ENCODE measurements at regions not wholly inside any gene's neighbourhood (a gene's known extent, or its start where the extent isn't known, plus 50 kb on each side); places are given as distances from the start of the nearest gene placed in this dataset.

DNA sequence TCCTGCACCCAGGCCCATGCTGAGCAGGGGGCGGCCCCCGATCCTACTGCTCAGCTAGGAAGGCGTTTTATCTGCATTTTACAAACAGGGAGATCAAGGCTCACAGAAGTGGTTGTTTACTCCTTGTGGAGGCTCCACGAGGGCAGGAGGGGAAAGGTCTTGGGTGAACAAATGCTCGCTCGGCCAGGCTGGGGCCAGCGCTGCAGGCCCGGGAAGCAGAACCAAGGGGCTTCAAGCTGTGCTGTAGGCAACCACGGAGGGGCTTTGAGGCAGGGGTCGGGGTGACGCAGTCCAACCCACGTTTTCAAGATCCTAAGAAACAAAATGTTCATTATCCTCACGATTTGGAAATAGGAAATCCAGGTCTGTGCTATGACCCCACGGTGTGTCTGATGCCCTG is 125.8 kb downstream of the HMX1 start:
- ChIA-PET POLR2A (no interaction called here), CTCF (no interaction called here)
- TF ChIP-seq TARDBP (IDR thresholded peaks at IDR 0.05), result no peak
- no peak for TF ChIP-seq LEF1 (IDR thresholded peaks at IDR 0.05; ENCODE audit: borderline replicate concordance)
- no peak for TF ChIP-seq L3MBTL2 (conservative IDR thresholded peaks at IDR 0.05)
- TF ChIP-seq SUZ12 (IDR thresholded peaks at IDR 0.05), result no peak
- no peak for TF ChIP-seq ARNT (IDR thresholded peaks at IDR 0.05)
- no peak for DNase-seq (ENCODE audit: extremely low spot score)

DNA sequence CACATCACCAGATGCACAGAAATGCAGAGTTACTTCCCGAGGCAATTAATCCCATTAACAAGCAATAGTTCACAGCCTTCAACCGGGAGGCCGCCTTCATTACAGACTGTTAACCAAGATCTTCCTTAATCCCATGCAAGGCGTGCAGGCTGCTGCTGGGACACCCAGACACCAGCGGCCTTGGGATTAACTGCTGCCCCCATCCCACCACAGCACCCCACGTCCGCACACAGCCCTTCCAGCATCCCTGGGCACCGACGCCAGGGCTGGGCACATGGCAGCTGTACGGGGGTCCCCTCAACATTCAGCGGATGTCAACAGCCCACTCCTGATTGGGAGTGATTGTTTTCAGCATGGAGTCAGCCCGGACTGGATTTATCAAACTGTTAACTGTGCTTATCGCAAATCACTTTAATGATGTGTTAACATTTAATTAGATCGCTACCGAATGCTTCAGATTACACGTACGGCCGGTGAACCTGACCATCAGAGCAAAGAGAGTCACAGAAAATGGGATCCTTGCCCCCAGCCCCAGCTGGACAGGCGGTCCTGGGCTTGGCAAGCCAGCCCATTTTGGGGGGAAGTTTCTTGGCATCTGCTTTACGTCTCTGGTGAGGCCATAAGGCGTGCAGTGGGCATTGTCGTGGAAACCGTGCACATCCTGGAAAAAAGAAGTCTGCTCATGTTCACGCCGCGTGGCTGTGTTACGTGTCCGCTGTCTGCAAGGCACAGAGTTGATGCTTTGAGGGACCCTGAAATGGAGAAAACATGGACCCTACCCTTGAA is 126.4 kb downstream of the HMX1 start:
- ChIA-PET POLR2A (no interaction called here), CTCF (no interaction called here)
- DNase-seq (ENCODE audit: extremely low spot score), result no peak
- TF ChIP-seq ELF4 (IDR thresholded peaks at IDR 0.05) (no peak), SUZ12 (IDR thresholded peaks at IDR 0.05) (no peak), TARDBP (IDR thresholded peaks at IDR 0.05) (no peak), SP1 (IDR thresholded peaks at IDR 0.05) (no peak), BHLHE40 (IDR thresholded peaks at IDR 0.05; ENCODE audit: borderline replicate concordance) (no peak), FOXA1 (IDR thresholded peaks at IDR 0.05) (no peak), CTBP1 (IDR thresholded peaks at IDR 0.05; ENCODE audit: borderline replicate concordance) (no peak), ZNF384 (IDR thresholded peaks at IDR 0.05) (no peak), FOXM1 (IDR thresholded peaks at IDR 0.05; ENCODE audit: borderline replicate concordance) (no peak), FOXK2 (IDR thresholded peaks at IDR 0.05) (no peak), ARNT (IDR thresholded peaks at IDR 0.05) (no peak), LEF1 (IDR thresholded peaks at IDR 0.05; ENCODE audit: borderline replicate concordance) (no peak), L3MBTL2 (conservative IDR thresholded peaks at IDR 0.05) (no peak)
- TF ChIP-seq, protein P1, sequence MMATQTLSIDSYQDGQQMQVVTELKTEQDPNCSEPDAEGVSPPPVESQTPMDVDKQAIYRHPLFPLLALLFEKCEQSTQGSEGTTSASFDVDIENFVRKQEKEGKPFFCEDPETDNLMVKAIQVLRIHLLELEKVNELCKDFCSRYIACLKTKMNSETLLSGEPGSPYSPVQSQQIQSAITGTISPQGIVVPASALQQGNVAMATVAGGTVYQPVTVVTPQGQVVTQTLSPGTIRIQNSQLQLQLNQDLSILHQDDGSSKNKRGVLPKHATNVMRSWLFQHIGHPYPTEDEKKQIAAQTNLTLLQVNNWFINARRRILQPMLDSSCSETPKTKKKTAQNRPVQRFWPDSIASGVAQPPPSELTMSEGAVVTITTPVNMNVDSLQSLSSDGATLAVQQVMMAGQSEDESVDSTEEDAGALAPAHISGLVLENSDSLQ (IDR thresholded peaks at IDR 0.05), result no peak

DNA sequence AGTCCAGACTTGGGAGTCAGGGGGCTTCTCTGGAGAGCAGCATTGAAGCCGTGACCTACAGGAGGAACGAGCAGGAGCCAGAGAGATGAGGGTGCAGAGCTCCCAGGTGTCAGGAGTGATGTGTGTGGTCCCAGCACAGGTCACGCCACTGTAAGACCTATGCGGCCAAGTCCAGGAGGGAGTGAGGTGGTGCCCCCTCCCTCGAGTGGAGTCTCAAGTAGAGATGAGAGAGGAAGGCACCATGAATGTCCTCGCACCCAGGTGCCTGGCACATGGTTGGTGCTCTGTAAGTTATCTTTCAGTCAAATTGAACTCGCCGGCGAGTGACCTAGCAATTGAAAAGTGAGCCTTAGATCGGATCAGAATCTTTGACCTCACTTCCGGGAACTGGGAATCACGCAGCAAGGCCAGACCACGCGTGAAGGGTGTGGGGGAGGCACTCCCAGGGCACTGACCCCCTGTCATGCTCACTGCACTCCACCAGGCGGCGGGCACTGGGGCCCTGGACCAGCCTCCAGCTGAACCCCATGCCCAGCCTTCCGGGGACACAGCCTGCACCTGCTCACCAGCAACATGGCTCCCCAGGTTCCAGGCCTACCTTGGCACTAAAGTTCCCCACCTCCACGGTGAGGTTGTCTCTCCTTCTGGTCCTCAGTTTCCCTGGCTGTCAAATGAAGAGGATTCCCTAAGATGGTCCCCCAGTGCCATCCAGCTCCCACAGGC is 127.4 kb downstream of the HMX1 start:
- no peak for TF ChIP-seq ELF4 (IDR thresholded peaks at IDR 0.05)
- TF ChIP-seq, protein P1 (IDR thresholded peaks at IDR 0.05), result no peak
- TF ChIP-seq CTBP1 (IDR thresholded peaks at IDR 0.05; ENCODE audit: borderline replicate concordance), result no peak
- no peak for TF ChIP-seq ZNF384 (IDR thresholded peaks at IDR 0.05)
- TF ChIP-seq LEF1 (IDR thresholded peaks at IDR 0.05; ENCODE audit: borderline replicate concordance), result no peak
- TF ChIP-seq SUZ12 (IDR thresholded peaks at IDR 0.05), result no peak
- TF ChIP-seq FOXM1 (IDR thresholded peaks at IDR 0.05; ENCODE audit: borderline replicate concordance), result no peak
- TF ChIP-seq ARNT (IDR thresholded peaks at IDR 0.05), result no peak
- no peak for TF ChIP-seq TARDBP (IDR thresholded peaks at IDR 0.05)
- TF ChIP-seq SP1 (IDR thresholded peaks at IDR 0.05), result no peak
- ChIA-PET CTCF (no interaction called here), POLR2A (interaction anchor here (0.8 kb wide), 1 partner anchor 12 kb away, joined by 3 read pairs; no protein-coding TSS in a partner anchor)
- peak; percentile 33 for DNase-seq (ENCODE audit: extremely low spot score)

DNA sequence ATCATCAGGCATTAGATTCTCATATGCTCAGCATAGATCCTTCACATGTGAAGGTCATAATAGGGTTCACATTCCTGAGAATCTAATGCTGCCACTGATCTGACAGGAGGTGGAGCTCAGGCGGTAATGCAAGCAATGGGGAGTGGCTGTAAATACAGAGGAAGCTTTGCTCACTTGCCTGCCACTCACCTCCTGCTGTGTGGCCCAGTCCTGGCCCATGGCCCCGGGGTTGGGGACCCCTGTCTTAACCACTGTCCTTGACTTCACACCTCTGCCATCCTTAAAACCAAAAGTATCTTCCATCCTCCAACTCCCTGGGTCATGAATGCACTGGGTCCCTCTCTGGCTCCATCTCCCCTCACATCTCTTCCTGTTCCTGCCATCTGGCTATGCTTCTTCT is 129.1 kb downstream of the HMX1 start:
- CTCF ChIA-PET, result interaction anchor here (0.7 kb wide), 2 partner anchors 165 to 210 kb away, joined by 3 to 7 read pairs; no protein-coding TSS in a partner anchor
- TF ChIP-seq SP1 (IDR thresholded peaks at IDR 0.05) (no peak), FOXM1 (IDR thresholded peaks at IDR 0.05; ENCODE audit: borderline replicate concordance) (no peak), ARNT (IDR thresholded peaks at IDR 0.05) (no peak)
- no peak for DNase-seq (ENCODE audit: extremely low spot score)
- POLR2A ChIA-PET, result no interaction called here

DNA sequence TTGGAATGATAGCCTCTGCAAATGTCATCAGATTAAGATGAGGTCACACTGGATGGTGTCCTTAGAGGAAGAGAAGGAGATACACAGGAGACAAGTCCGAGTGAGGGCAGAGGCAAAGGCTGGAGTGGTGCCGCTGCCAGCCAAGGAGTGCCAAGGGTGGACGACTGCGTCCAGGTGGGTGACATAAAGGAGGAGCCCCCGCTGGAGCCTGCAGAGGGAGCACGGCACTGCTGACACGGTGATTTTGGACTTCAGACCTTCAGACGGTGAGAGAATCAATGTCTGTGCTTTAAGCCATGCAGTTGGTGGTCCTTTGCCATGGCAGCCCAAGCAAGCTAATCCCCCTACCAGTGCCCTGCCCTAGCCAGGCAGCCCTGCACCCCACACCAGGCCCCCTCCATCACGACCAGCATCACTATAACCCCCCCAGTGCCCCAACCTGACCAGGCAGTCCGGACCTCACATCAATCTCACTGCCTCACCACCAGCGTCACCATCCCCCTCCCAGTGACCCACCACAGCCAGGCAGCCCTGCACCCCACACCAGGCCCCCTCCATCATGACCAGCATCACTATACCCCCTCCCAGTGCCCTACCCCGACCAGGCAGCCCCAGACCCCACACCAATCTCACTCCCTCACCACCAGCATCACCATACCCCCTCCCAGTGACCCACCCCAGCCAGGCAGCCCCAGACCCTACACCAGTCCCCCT is 130.0 kb downstream of the HMX1 start:
- ChIA-PET CTCF (no interaction called here), POLR2A (no interaction called here)
- no peak for TF ChIP-seq SUZ12 (IDR thresholded peaks at IDR 0.05)
- TF ChIP-seq TARDBP (IDR thresholded peaks at IDR 0.05), result no peak
- no peak for TF ChIP-seq SP1 (IDR thresholded peaks at IDR 0.05)
- TF ChIP-seq NFRKB (IDR thresholded peaks at IDR 0.05), result no peak
- no peak for TF ChIP-seq ARNT (IDR thresholded peaks at IDR 0.05)
- TF ChIP-seq, protein P1 (IDR thresholded peaks at IDR 0.05), result no peak
- no peak for TF ChIP-seq FOXK2 (IDR thresholded peaks at IDR 0.05)
- no peak for TF ChIP-seq ZNF384 (IDR thresholded peaks at IDR 0.05)
- TF ChIP-seq FOXM1 (IDR thresholded peaks at IDR 0.05; ENCODE audit: borderline replicate concordance), result no peak
- no peak for TF ChIP-seq LEF1 (IDR thresholded peaks at IDR 0.05; ENCODE audit: borderline replicate concordance)
- no peak for TF ChIP-seq BHLHE40 (IDR thresholded peaks at IDR 0.05; ENCODE audit: borderline replicate concordance)
- no peak for TF ChIP-seq ELF4 (IDR thresholded peaks at IDR 0.05)
- TF ChIP-seq CTBP1 (IDR thresholded peaks at IDR 0.05; ENCODE audit: borderline replicate concordance), result no peak
- no peak for TF ChIP-seq FOXA1 (IDR thresholded peaks at IDR 0.05)
- no peak for TF ChIP-seq HDGF (IDR thresholded peaks at IDR 0.05; ENCODE audit: borderline replicate concordance)
- no peak for DNase-seq (ENCODE audit: extremely low spot score)
